Brain microvascular endothelial cell (primary cell): ENCODE measurements at regions not wholly inside any gene's neighbourhood (a gene's known extent, or its start where the extent isn't known, plus 50 kb on each side); places are given as distances from the start of the nearest gene placed in this dataset.

Experiments used
- DNase-seq: peaks from one replicate; pipeline ENCODE4 v3.0.0-alpha.2; 2020
- H3K27ac ChIP-seq: fragments of 250-450 bp; sonication (Bioruptor Pico); 2 replicates; pipeline ENCODE4 v1.5.1; 2020; ENCODE audit warnings: mild to moderate bottlenecking, moderate library complexity
- H3K27me3 ChIP-seq: fragments of 250-450 bp; sonication (Bioruptor Pico); replicated peaks from 2 replicates; pipeline ENCODE4 v1.5.1; 2020; ENCODE audit warnings: mild to moderate bottlenecking
- H3K36me3 ChIP-seq: fragments of 250-450 bp; sonication (Bioruptor Pico); replicated peaks from 2 replicates; pipeline ENCODE4 v1.5.1; 2020; ENCODE audit warnings: mild to moderate bottlenecking
- H3K4me3 ChIP-seq: 2 replicates; pipeline ENCODE4 v1.5.1; 2011; ENCODE audit warnings: low read depth, mild to moderate bottlenecking, control low read depth, low read length, moderate library complexity
- in situ Hi-C: cut with HindIII; loops from 2 replicates; pipeline ENCODE4 v1.10.0; 2017; ENCODE audit warnings: low sequenced_read_pairs, low pct_ligation_motif_present
- TF ChIP-seq, protein P1 (sequence below): IDR thresholded peaks from 2 replicates; pipeline ENCODE4 v1.5.1; 2011; ENCODE audit warnings: low read depth, mild to moderate bottlenecking, moderate library complexity, low read length, control low read depth, inconsistent platforms; ENCODE audit errors: missing control alignments

DNA sequence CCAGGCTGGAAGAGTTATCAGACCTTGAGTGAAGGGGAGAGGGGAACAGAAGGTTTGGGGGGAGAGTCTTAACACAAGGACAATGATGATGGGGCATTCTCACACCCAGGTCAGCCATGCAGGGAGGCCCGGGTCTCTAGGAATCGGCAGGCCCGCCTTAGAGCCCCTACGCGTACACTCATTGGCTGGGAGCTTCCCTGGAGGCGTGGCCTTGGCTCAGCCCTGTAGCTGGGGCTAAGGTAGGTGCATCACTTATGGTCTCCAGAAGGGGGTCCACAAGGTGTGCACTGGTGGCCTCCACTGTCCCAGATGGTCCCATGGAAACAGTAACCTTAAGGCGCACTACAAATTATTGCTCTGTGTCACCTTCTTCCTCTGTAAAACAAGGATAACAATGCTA is 660.1 kb downstream of the MED13L start:
- TF ChIP-seq, protein P1, sequence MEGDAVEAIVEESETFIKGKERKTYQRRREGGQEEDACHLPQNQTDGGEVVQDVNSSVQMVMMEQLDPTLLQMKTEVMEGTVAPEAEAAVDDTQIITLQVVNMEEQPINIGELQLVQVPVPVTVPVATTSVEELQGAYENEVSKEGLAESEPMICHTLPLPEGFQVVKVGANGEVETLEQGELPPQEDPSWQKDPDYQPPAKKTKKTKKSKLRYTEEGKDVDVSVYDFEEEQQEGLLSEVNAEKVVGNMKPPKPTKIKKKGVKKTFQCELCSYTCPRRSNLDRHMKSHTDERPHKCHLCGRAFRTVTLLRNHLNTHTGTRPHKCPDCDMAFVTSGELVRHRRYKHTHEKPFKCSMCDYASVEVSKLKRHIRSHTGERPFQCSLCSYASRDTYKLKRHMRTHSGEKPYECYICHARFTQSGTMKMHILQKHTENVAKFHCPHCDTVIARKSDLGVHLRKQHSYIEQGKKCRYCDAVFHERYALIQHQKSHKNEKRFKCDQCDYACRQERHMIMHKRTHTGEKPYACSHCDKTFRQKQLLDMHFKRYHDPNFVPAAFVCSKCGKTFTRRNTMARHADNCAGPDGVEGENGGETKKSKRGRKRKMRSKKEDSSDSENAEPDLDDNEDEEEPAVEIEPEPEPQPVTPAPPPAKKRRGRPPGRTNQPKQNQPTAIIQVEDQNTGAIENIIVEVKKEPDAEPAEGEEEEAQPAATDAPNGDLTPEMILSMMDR, result no peak
- H3K27ac ChIP-seq, result no peak overlapping the region
- no peaks in the 10 kb centered on the region for H3K36me3 ChIP-seq
- DNase-seq, result no peak
- in situ Hi-C loops, result no loop called here
- H3K27me3 ChIP-seq, result no peaks in the 10 kb centered on the region
- H3K4me3 ChIP-seq, result no peak overlapping the region

GRCh38 chr12:115611477-115611876 is 666.0 kb downstream of the MED13L start:
- Histone ChIP-seq H3K4me3 (no peak overlapping the region), H3K27me3 (no peaks in the 10 kb centered on the region), H3K27ac (no peak overlapping the region), H3K36me3 (no peaks in the 10 kb centered on the region)
- no peak for DNase-seq
- in situ Hi-C loops, result no loop called here
- TF ChIP-seq, protein P1, result no peak

GRCh38 chr12:115609347-115609746 is 668.1 kb downstream of the MED13L start:
- Histone ChIP-seq H3K36me3 (no peaks in the 10 kb centered on the region), H3K27me3 (no peaks in the 10 kb centered on the region), H3K4me3 (no peak overlapping the region), H3K27ac (no peak overlapping the region)
- DNase-seq, result no peak
- in situ Hi-C loops, result no loop called here
- TF ChIP-seq, protein P1, result no peak

- no peak overlapping the region for H3K4me3 ChIP-seq
- H3K36me3 ChIP-seq, result no peaks in the 10 kb centered on the region
- no peak overlapping the region for H3K27ac ChIP-seq
- DNase-seq, result no peak
- in situ Hi-C loops, result no loop called here
- TF ChIP-seq, protein P1, result no peak
- H3K27me3 ChIP-seq, result no peaks in the 10 kb centered on the region
These were observed 671.5 kb downstream of the MED13L start for GRCh38 chr12:115606040-115606439.

- Histone ChIP-seq H3K27me3 (no peaks in the 10 kb centered on the region), H3K36me3 (no peaks in the 10 kb centered on the region), H3K27ac (no peak overlapping the region), H3K4me3 (peak overlapping the region; percentile 31)
- in situ Hi-C loops, result no loop called here
- TF ChIP-seq, protein P1, result no peak
- no peak for DNase-seq
These were observed 678.4 kb downstream of the MED13L start for GRCh38 chr12:115598871-115599811.
